WTC11 (cell line): ENCODE measurements at regions not wholly inside any gene's neighbourhood (a gene's known extent, or its start where the extent isn't known, plus 50 kb on each side); places are given as distances from the start of the nearest gene placed in this dataset.

Source experiments
- ATAC-seq: fragments of 200-7000 bp; cut with Tn5 transposase; 2 replicates; pipeline ENCODE4 v1.10.0; 2021; ENCODE audit warnings: mild to moderate bottlenecking, moderate library complexity
- CTCF ChIA-PET: fragments of 300-600 bp; sonication (Branson Sonifier 250); formaldehyde crosslinking; loops from one replicate; lab custom pipeline; 2021; ENCODE audit warnings: antibody characterized with exemption; lab: Charles Lee
- POLR2A ChIA-PET: fragments of 350-600 bp; sonication (Branson Sonifier 250); formaldehyde crosslinking; loops from one replicate; lab custom pipeline; 2021; ENCODE audit warnings: antibody characterized with exemption; lab: Charles Lee
- DNase-seq: peaks from one replicate; pipeline ENCODE4 v3.0.0; 2021; ENCODE audit warnings: low spot score
- H3K27ac Mint-ChIP-seq: 2 replicates; pipeline ENCODE4 v1.8.0; 2021; ENCODE audit warnings: mixed read lengths
- H3K27me3 Mint-ChIP-seq: 2 replicates; pipeline ENCODE4 v1.8.0; 2021; ENCODE audit warnings: low read depth, mild to moderate bottlenecking, moderate library complexity, mixed read lengths
- H3K36me3 Mint-ChIP-seq: 2 replicates; pipeline ENCODE4 v1.8.0; 2021; ENCODE audit warnings: mixed read lengths
- H3K4me1 Mint-ChIP-seq: 2 replicates; pipeline ENCODE4 v1.8.0; 2022; ENCODE audit warnings: mixed read lengths
- H3K4me3 Mint-ChIP-seq: 2 replicates; pipeline ENCODE4 v1.8.0; 2021; ENCODE audit warnings: mild to moderate bottlenecking, moderate library complexity, mixed read lengths
- H3K9me3 Mint-ChIP-seq: 2 replicates; pipeline ENCODE4 v1.8.0; 2021; ENCODE audit warnings: mixed read lengths
- CBFB ChIP-seq: sonication (generic); formaldehyde crosslinking; IDR thresholded peaks from 2 replicates; pipeline ENCODE4 v1.8.1; 2022; ENCODE audit warnings: mild to moderate bottlenecking, low read depth, missing genetic modification reagents
- FOXK1 ChIP-seq: sonication (generic); formaldehyde crosslinking; IDR thresholded peaks from 2 replicates; pipeline ENCODE4 v1.8.0; 2022; ENCODE audit warnings: mild to moderate bottlenecking, moderate library complexity, missing genetic modification reagents
- FOXP1 ChIP-seq: sonication (generic); formaldehyde crosslinking; IDR thresholded peaks from 2 replicates; pipeline ENCODE4 v1.8.0; 2022; ENCODE audit warnings: missing genetic modification reagents, mild to moderate bottlenecking, moderate library complexity, borderline replicate concordance
- GABPB1 ChIP-seq: sonication (generic); formaldehyde crosslinking; IDR thresholded peaks from 2 replicates; pipeline ENCODE4 v1.8.1; 2023; ENCODE audit warnings: mild to moderate bottlenecking, missing genetic modification reagents
- JAZF1 ChIP-seq: fragments of 250-450 bp; sonication (Bioruptor Pico); IDR thresholded peaks from 2 replicates; pipeline ENCODE4 v1.9.0; 2021; ENCODE audit warnings: moderate library complexity, mild to moderate bottlenecking, inconsistent platforms
- NFE2L1 ChIP-seq: sonication (generic); formaldehyde crosslinking; IDR thresholded peaks from 2 replicates; pipeline ENCODE4 v1.8.1; 2023; ENCODE audit warnings: missing genetic modification reagents
- NFYB ChIP-seq: sonication (generic); formaldehyde crosslinking; conservative IDR thresholded peaks from 2 replicates; pipeline ENCODE4 v1.8.0; 2022; ENCODE audit warnings: low read depth, missing genetic modification reagents
- RORB ChIP-seq: fragments of 250-450 bp; sonication (Bioruptor Pico); IDR thresholded peaks from 2 replicates; pipeline ENCODE4 v1.9.0; 2021; ENCODE audit warnings: mild to moderate bottlenecking
- ZNF232 ChIP-seq: sonication (generic); formaldehyde crosslinking; IDR thresholded peaks from 2 replicates; pipeline ENCODE4 v1.8.0; 2022; ENCODE audit warnings: mild to moderate bottlenecking, missing genetic modification reagents
- TF ChIP-seq, protein P1 (sequence below): sonication (generic); formaldehyde crosslinking; IDR thresholded peaks from 2 replicates; pipeline ENCODE4 v1.8.1; 2022; ENCODE audit warnings: mild to moderate bottlenecking, moderate library complexity, missing genetic modification reagents
- TF ChIP-seq, protein P2 (sequence below): sonication (generic); formaldehyde crosslinking; IDR thresholded peaks from 2 replicates; pipeline ENCODE4 v1.8.0; 2022; ENCODE audit warnings: missing genetic modification reagents
- TF ChIP-seq, protein P3 (sequence below): fragments of 250-450 bp; sonication (Bioruptor Pico); IDR thresholded peaks from 2 replicates; pipeline ENCODE4 v1.9.0; 2021; ENCODE audit warnings: mild to moderate bottlenecking, borderline replicate concordance
- TF ChIP-seq, protein P4 (sequence below): sonication (generic); formaldehyde crosslinking; IDR thresholded peaks from 2 replicates; pipeline ENCODE4 v1.8.1; 2023; ENCODE audit warnings: mild to moderate bottlenecking, moderate library complexity, missing genetic modification reagents
- TF ChIP-seq, protein P5 (sequence below): sonication (generic); formaldehyde crosslinking; IDR thresholded peaks from 2 replicates; pipeline ENCODE4 v1.8.0; 2023; ENCODE audit warnings: missing genetic modification reagents
- TF ChIP-seq, protein P6 (sequence below): sonication (generic); formaldehyde crosslinking; IDR thresholded peaks from 2 replicates; pipeline ENCODE4 v1.8.1; 2023; ENCODE audit warnings: mild to moderate bottlenecking, missing genetic modification reagents, borderline replicate concordance

DNA sequence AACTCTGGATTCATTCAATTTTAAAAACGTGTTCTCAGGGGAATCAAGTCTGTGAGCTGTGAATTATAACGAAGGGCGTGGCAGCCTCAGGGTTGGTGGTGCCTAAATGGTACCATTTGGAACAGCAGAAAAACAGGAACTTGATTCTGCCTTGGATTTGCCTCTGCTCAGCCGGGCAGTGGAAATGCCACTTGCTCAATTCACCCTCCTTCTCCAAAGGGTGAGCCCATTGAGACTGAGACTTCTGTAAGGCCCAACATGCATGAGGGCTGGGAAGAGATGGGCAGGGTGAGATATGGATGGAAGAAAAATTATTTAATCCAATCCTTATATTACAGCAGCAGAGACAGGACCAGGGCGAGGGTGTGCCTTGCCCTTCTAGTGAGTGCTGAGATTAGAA is 107.1 kb upstream of the HABP2 start:
- Mint-ChIP-seq H3K27me3 (peaks cover 3% of the 10 kb centered on the region), H3K4me3 (no peak overlapping the region), H3K27ac (no peak overlapping the region), H3K4me1 (peaks cover 5% of the 10 kb centered on the region; the same call in 1 of the 2 replicates), H3K36me3 (no peaks in the 10 kb centered on the region), H3K9me3 (no peaks in the 10 kb centered on the region)
- ATAC-seq (no peak), DNase-seq (no peak)
- ChIA-PET CTCF (no interaction called here), POLR2A (no interaction called here)
- TF ChIP-seq NFE2L1 (CRISPR knock-in tag) (no peak), ZNF232 (CRISPR knock-in tag) (no peak), JAZF1 (CRISPR knock-in tag) (no peak)
- TF ChIP-seq, protein P1, sequence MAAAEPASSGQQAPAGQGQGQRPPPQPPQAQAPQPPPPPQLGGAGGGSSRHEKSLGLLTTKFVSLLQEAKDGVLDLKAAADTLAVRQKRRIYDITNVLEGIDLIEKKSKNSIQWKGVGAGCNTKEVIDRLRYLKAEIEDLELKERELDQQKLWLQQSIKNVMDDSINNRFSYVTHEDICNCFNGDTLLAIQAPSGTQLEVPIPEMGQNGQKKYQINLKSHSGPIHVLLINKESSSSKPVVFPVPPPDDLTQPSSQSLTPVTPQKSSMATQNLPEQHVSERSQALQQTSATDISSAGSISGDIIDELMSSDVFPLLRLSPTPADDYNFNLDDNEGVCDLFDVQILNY (CRISPR knock-in tag), result no peak
- TF ChIP-seq, protein P2, sequence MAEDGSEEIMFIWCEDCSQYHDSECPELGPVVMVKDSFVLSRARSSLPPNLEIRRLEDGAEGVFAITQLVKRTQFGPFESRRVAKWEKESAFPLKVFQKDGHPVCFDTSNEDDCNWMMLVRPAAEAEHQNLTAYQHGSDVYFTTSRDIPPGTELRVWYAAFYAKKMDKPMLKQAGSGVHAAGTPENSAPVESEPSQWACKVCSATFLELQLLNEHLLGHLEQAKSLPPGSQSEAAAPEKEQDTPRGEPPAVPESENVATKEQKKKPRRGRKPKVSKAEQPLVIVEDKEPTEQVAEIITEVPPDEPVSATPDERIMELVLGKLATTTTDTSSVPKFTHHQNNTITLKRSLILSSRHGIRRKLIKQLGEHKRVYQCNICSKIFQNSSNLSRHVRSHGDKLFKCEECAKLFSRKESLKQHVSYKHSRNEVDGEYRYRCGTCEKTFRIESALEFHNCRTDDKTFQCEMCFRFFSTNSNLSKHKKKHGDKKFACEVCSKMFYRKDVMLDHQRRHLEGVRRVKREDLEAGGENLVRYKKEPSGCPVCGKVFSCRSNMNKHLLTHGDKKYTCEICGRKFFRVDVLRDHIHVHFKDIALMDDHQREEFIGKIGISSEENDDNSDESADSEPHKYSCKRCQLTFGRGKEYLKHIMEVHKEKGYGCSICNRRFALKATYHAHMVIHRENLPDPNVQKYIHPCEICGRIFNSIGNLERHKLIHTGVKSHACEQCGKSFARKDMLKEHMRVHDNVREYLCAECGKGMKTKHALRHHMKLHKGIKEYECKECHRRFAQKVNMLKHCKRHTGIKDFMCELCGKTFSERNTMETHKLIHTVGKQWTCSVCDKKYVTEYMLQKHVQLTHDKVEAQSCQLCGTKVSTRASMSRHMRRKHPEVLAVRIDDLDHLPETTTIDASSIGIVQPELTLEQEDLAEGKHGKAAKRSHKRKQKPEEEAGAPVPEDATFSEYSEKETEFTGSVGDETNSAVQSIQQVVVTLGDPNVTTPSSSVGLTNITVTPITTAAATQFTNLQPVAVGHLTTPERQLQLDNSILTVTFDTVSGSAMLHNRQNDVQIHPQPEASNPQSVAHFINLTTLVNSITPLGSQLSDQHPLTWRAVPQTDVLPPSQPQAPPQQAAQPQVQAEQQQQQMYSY, result no peak
- TF ChIP-seq, protein P3, sequence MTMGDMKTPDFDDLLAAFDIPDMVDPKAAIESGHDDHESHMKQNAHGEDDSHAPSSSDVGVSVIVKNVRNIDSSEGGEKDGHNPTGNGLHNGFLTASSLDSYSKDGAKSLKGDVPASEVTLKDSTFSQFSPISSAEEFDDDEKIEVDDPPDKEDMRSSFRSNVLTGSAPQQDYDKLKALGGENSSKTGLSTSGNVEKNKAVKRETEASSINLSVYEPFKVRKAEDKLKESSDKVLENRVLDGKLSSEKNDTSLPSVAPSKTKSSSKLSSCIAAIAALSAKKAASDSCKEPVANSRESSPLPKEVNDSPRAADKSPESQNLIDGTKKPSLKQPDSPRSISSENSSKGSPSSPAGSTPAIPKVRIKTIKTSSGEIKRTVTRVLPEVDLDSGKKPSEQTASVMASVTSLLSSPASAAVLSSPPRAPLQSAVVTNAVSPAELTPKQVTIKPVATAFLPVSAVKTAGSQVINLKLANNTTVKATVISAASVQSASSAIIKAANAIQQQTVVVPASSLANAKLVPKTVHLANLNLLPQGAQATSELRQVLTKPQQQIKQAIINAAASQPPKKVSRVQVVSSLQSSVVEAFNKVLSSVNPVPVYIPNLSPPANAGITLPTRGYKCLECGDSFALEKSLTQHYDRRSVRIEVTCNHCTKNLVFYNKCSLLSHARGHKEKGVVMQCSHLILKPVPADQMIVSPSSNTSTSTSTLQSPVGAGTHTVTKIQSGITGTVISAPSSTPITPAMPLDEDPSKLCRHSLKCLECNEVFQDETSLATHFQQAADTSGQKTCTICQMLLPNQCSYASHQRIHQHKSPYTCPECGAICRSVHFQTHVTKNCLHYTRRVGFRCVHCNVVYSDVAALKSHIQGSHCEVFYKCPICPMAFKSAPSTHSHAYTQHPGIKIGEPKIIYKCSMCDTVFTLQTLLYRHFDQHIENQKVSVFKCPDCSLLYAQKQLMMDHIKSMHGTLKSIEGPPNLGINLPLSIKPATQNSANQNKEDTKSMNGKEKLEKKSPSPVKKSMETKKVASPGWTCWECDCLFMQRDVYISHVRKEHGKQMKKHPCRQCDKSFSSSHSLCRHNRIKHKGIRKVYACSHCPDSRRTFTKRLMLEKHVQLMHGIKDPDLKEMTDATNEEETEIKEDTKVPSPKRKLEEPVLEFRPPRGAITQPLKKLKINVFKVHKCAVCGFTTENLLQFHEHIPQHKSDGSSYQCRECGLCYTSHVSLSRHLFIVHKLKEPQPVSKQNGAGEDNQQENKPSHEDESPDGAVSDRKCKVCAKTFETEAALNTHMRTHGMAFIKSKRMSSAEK (CRISPR knock-in tag), result no peak

DNA sequence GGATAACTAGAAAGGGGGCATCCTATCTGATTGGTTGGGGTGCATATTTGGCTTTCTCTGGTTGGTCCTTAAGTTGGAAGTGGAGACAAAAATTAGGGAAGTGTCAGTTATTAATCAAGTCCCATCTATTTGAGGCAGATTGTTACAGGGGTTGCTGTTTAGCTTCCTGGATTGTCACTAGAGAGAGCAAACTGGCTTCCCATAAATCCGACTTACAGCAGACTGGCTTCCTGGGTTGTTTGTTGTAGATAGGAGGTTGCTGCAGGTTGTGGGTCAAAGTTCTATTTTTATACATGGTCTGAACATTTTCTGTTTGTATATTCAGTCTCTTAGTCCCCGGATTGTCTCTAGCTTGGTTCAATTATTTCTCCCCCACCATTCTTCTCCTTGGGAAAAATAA is 106.1 kb upstream of the HABP2 start:
- H3K27me3 Mint-ChIP-seq, result peaks cover 3% of the 10 kb centered on the region
- H3K9me3 Mint-ChIP-seq, result no peaks in the 10 kb centered on the region
- no peak for ATAC-seq
- CTCF ChIA-PET, result no interaction called here
- DNase-seq, result no peak
- POLR2A ChIA-PET, result no interaction called here
- no peaks in the 10 kb centered on the region for H3K36me3 Mint-ChIP-seq
- peaks cover 5% of the 10 kb centered on the region; the same call in 1 of the 2 replicates for H3K4me1 Mint-ChIP-seq
- TF ChIP-seq NFYB (CRISPR knock-in tag), result no peak
- H3K27ac Mint-ChIP-seq, result no peak overlapping the region
- H3K4me3 Mint-ChIP-seq, result no peak overlapping the region

DNA sequence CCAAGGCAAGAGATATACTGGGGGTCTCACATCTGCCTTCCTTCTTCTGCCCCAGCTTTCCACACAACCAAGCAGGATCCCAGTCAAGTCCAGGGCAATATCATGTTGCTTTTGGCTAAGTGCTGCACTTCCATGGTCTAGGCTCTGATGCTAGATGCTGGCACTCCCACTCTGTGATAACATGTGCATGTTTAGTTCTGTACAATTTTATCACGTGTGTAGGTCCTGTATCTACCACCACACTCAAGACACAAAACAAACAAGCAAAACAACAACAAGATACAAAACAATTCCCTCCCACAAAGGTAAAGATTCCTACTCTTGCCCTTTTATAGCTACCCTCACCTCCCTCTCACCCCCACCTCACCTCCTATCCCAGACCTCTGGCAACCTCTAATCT is 105.6 kb upstream of the HABP2 start:
- Mint-ChIP-seq H3K4me1 (peaks cover 5% of the 10 kb centered on the region; the same call in 1 of the 2 replicates), H3K36me3 (no peaks in the 10 kb centered on the region), H3K4me3 (no peak overlapping the region), H3K27me3 (peaks cover 3% of the 10 kb centered on the region), H3K9me3 (no peaks in the 10 kb centered on the region), H3K27ac (no peak overlapping the region)
- CTCF ChIA-PET, result no interaction called here
- DNase-seq (no peak), ATAC-seq (no peak)
- POLR2A ChIA-PET, result no interaction called here
- TF ChIP-seq FOXK1 (no peak), GABPB1 (no peak), RORB (CRISPR knock-in tag) (no peak), FOXP1 (CRISPR knock-in tag) (no peak), CBFB (CRISPR knock-in tag) (no peak)
- TF ChIP-seq, protein P4, sequence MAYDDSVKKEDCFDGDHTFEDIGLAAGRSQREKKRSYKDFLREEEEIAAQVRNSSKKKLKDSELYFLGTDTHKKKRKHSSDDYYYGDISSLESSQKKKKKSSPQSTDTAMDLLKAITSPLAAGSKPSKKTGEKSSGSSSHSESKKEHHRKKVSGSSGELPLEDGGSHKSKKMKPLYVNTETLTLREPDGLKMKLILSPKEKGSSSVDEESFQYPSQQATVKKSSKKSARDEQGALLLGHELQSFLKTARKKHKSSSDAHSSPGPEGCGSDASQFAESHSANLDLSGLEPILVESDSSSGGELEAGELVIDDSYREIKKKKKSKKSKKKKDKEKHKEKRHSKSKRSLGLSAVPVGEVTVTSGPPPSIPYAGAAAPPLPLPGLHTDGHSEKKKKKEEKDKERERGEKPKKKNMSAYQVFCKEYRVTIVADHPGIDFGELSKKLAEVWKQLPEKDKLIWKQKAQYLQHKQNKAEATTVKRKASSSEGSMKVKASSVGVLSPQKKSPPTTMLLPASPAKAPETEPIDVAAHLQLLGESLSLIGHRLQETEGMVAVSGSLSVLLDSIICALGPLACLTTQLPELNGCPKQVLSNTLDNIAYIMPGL (CRISPR knock-in tag), result no peak
- TF ChIP-seq, protein P5, sequence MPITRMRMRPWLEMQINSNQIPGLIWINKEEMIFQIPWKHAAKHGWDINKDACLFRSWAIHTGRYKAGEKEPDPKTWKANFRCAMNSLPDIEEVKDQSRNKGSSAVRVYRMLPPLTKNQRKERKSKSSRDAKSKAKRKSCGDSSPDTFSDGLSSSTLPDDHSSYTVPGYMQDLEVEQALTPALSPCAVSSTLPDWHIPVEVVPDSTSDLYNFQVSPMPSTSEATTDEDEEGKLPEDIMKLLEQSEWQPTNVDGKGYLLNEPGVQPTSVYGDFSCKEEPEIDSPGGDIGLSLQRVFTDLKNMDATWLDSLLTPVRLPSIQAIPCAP (CRISPR knock-in tag), result no peak
- TF ChIP-seq, protein P6, sequence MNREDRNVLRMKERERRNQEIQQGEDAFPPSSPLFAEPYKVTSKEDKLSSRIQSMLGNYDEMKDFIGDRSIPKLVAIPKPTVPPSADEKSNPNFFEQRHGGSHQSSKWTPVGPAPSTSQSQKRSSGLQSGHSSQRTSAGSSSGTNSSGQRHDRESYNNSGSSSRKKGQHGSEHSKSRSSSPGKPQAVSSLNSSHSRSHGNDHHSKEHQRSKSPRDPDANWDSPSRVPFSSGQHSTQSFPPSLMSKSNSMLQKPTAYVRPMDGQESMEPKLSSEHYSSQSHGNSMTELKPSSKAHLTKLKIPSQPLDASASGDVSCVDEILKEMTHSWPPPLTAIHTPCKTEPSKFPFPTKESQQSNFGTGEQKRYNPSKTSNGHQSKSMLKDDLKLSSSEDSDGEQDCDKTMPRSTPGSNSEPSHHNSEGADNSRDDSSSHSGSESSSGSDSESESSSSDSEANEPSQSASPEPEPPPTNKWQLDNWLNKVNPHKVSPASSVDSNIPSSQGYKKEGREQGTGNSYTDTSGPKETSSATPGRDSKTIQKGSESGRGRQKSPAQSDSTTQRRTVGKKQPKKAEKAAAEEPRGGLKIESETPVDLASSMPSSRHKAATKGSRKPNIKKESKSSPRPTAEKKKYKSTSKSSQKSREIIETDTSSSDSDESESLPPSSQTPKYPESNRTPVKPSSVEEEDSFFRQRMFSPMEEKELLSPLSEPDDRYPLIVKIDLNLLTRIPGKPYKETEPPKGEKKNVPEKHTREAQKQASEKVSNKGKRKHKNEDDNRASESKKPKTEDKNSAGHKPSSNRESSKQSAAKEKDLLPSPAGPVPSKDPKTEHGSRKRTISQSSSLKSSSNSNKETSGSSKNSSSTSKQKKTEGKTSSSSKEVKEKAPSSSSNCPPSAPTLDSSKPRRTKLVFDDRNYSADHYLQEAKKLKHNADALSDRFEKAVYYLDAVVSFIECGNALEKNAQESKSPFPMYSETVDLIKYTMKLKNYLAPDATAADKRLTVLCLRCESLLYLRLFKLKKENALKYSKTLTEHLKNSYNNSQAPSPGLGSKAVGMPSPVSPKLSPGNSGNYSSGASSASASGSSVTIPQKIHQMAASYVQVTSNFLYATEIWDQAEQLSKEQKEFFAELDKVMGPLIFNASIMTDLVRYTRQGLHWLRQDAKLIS, result no peak
